HAP-1 (cell line): ENCODE measurements at regions not wholly inside any gene's neighbourhood (a gene's known extent, or its start where the extent isn't known, plus 50 kb on each side); places are given as distances from the start of the nearest gene placed in this dataset.

Source experiments
- DNase-seq, 2 experiments: peaks; one replicate each; pipeline ENCODE4 v3.0.0-alpha.2; 2016 to 2020; ENCODE audit warnings: low spot score in 2 of 2
- H3K27me3 ChIP-seq: fragments of 250-450 bp; sonication (Bioruptor Pico); 2 replicates; pipeline ENCODE4 v1.5.1; 2020; ENCODE audit warnings: low read depth, mild to moderate bottlenecking, moderate library complexity
- H3K36me3 ChIP-seq: fragments of 250-450 bp; sonication (Bioruptor Pico); replicated peaks from 2 replicates; pipeline ENCODE4 v1.5.1; 2020; ENCODE audit warnings: mild to moderate bottlenecking
- H3K4me1 ChIP-seq: fragments of 250-450 bp; sonication (Bioruptor Pico); 2 replicates; pipeline ENCODE4 v1.5.1; 2020; ENCODE audit warnings: mild to moderate bottlenecking
- H3K4me3 ChIP-seq: fragments of 250-450 bp; sonication (Bioruptor Pico); 2 replicates; pipeline ENCODE4 v1.5.1; 2020; ENCODE audit warnings: mild to moderate bottlenecking, moderate library complexity
- H3K9me3 ChIP-seq: fragments of 250-450 bp; sonication (Bioruptor Pico); 2 replicates; pipeline ENCODE4 v1.5.1; 2020; ENCODE audit warnings: mild to moderate bottlenecking, moderate library complexity
- in situ Hi-C: fragments of 300-500 bp; cut with MboI; formaldehyde crosslinking; loops from 3 replicates; pipeline ENCODE4 v1.14.3; 2020; ENCODE audit warnings: low sequenced_read_pairs, inconsistent platforms, mixed read lengths

DNA sequence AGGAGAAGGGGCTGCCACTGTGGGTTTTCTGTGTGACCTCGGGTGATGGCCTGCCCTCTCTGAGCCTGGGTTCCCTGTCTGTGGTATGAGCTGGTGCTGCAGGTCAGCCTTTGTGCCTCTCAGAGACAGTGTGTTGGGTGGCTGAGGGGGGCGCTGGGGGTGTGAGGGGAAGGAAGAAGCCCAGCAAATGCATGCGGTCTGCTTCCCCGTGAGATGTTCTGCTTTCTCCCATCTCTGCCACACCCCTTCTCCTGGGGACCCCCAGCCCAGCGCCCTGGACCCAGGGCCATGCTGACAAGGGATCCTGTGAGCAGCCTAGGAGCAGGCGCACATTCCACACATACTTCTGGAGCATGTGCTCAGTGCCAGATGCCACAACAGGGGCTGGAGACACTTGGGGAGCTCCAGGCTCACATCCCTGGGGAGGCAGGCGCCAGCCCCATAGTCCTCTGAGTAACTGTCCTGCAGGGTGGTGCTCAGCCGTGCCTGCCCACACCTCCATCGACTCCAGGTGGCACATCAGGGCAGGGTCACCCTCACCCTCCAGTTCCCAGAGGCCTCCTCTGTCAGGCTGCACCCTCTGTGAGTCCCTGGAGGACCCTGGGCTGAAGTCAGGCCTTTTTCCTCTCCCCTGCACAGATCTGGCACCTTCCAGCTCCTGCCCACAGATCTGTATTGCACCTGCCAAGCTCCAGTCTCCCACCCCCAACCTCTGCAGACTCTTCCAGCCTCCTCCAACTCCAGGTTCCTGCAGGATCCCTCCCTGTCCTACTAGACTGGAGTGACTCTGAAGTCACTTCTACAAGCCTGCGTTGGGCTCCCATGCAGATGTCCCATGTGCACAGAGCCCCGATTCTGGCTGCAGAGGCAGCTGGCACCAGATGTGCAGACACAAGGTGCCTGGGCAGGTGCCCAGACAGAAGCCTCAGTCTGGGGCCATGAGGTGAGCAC, 205.6 kb downstream of the KIF26A start:
- Histone ChIP-seq H3K36me3 (no peaks in the 10 kb centered on the region), H3K4me3 (no peak overlapping the region), H3K27me3 (peaks cover 30% of the 10 kb centered on the region), H3K9me3 (peaks cover 4% of the 10 kb centered on the region), H3K4me1 (peaks cover 6% of the 10 kb centered on the region; the same call in 1 of the 2 replicates)
- in situ Hi-C loops: no loop called here
- no peak for DNase-seq

DNA sequence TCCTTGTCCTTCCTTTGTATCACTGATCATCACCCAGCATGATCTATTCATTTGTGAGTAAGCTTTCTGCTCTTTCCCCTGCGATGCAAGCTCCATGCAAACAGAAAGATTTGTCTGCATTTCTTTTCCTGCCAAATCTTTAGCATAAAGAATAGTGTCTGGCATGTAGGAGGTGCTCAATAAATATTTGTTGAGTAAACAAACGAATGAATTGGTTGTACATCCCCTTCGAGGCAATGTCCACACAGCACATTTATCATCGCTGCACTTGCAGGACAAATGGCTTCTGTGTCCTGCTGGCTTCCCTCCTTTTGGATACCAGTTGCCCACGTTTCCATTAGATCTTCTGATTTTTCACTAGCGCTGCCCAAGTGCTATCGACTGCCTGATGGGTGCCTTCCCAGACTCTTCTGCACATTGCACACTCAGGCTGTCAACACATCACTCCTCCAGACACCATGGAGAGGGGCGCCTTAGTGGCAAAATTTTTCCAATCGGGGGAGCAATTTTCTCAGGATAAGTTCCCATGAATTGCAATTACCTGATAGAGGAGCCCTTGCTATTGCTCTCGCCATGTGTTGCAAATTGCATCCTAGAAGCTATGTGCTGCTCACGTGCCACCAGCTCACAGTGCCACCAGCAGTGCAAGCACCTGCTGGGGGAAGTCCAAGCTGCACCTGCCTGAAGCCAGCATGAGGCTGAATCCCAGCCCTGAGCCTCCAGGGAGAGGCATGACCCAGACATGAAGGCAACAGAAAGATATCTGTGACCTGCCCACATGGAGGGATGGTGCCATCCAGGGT, 206.6 kb downstream of the KIF26A start:
- H3K36me3 ChIP-seq: no peaks in the 10 kb centered on the region
- H3K4me3 ChIP-seq: no peak overlapping the region
- H3K27me3 ChIP-seq: peaks cover 31% of the 10 kb centered on the region
- in situ Hi-C loops: no loop called here
- DNase-seq: no peak
- peaks cover 6% of the 10 kb centered on the region; the same call in 1 of the 2 replicates for H3K4me1 ChIP-seq
- H3K9me3 ChIP-seq: peaks cover 4% of the 10 kb centered on the region

DNA sequence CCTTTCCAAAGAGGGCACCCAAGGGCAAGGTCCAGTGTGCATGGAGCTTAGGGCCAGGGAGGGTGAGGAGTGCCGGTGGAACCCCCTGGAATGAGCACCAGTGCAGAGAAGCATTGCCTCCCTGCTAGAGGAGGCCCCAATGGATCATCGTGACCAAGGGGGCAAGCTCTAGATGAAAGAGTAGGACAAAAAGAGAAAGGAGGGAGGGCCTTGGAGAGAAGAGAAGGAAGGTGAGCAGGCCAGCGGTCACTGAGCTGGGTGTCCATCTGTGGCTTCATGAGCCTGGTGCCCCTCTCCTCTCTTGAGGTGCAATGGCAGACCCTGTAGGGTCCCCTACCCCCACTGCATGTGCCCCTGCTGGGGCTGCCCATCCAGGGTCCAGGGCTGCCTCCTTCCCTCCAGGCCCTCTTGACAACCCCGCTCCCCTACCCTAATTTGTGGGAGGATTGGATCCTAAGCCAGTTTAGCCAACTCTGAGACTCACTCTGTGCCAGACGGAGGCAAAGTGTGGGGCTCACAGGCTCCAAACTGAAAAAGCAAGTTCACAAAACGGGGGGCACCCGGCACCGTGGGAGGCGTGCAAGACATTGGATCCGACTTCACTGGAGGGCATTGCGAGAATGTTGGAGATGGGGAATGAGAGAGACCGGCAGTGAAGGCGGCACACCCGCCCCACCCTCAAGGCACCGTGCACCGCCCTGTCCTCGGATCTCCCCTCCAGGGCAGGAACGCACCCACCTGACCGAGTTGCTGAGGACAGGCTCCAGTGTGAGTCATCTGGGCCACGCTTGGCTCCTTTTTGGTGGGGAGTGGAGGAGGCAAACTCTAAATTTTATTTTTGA, 207.5 kb downstream of the KIF26A start:
- no peak for DNase-seq
- Histone ChIP-seq H3K9me3 (peaks cover 4% of the 10 kb centered on the region), H3K36me3 (no peaks in the 10 kb centered on the region), H3K4me1 (peaks cover 6% of the 10 kb centered on the region; the same call in 1 of the 2 replicates), H3K4me3 (no peak overlapping the region), H3K27me3 (peaks cover 32% of the 10 kb centered on the region)
- in situ Hi-C loops: no loop called here

DNA sequence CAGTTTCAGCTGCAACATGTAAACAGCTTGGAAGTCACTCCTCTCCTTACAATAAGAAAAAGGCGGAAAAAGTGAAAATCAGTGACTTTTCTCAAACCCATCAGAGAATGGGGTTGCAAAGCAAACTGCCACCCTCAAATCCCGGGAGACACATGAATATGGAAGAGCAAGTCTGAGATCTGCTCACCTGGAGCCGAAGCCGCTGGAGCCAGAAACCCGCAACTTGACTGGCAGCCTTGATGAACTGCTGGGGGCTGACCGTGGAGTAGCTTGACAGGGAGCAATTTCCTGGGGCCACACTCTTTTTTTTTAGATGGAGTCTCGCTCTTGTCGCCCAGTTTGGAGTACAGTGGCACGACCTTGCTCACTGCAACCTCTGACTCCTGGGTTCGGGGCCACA, 208.2 kb downstream of the KIF26A start:
- Histone ChIP-seq H3K4me1 (peaks cover 5% of the 10 kb centered on the region; the same call in 1 of the 2 replicates), H3K9me3 (no peaks in the 10 kb centered on the region), H3K27me3 (peaks cover 32% of the 10 kb centered on the region), H3K36me3 (no peaks in the 10 kb centered on the region), H3K4me3 (no peak overlapping the region)
- in situ Hi-C loops: no loop called here
- no peak for DNase-seq

DNA sequence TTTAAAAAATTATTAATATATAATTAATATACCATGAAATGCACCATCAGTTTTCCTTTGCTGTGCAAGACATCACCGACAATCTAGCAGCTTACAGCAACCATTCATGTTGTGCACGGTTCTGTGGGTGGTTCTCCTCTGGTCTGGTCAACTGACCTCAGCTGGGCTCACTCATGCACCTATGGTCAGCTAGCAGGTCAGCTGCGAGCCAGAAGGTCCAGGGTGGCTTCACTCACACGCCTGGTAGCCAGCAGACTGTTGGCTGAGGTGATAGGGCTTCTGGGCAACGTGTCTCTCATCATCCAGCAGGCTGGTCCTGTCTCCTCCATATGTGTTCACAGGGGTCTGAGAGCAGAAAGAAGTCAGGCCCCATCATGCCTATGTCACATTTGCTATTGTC, 210.4 kb downstream of the KIF26A start:
- Histone ChIP-seq H3K27me3 (peaks cover 32% of the 10 kb centered on the region), H3K36me3 (no peaks in the 10 kb centered on the region), H3K4me1 (no peaks in the 10 kb centered on the region), H3K9me3 (no peaks in the 10 kb centered on the region), H3K4me3 (no peak overlapping the region)
- DNase-seq: no peak
- in situ Hi-C loops: no loop called here

DNA sequence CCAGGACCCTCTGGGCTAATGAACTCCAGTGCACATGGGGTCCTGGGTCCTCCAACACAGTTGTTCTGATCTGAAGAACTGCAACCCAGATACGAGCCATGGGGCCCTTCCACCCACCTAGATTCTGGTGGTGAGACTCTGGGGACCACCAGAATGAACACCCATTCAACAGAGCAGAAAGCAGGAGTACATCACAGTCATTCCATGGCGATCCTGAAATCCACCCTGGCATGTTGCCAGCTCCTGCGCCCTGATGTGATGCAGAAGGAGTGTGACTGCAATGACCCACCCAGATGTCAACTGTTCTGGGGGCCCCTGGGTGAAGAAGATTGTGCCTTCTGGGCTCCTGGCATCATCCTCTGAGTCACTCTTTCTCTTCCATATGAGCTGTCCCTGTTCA, 211.6 kb downstream of the KIF26A start:
- Histone ChIP-seq H3K36me3 (no peaks in the 10 kb centered on the region), H3K4me3 (no peak overlapping the region), H3K4me1 (no peaks in the 10 kb centered on the region), H3K9me3 (no peaks in the 10 kb centered on the region), H3K27me3 (peaks cover 32% of the 10 kb centered on the region)
- in situ Hi-C loops: no loop called here
- DNase-seq: no peak

DNA sequence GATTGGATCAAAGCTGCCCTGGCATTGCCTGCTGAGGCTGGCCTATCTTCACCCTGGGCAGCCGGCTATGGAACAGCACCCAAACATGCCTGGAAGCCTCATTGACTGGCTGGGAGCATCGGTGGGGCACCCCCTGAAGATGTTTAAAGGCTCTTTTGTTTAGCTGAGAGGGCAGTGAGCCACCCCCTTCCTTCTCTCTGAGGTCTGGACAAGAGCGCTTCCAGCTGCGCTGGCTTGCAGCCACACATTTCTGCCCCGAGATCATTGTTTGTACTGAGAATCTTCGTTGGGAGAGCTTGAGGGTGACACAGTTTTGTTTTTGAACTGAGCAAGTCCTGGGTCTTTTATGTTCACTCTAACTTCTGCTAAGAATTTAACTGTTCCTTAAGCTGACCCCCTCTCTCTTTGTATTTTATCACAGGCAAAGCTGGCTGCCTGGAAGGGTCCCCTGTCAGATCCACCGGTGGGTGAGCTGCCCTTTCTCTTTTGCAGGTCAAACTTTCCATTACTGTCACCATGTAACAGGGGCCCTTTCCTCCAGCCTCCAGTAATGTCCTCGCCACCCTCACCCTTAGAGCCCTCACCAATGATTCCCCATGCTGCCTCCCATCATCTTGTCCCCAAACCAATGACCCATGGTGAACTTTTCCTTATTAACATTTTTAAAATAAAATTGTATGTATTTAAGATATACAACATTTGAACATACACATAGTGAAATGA, 212.2 kb downstream of the KIF26A start:
- DNase-seq: no peak
- Histone ChIP-seq H3K4me1 (no peaks in the 10 kb centered on the region), H3K27me3 (peaks cover 30% of the 10 kb centered on the region), H3K4me3 (no peak overlapping the region), H3K36me3 (no peaks in the 10 kb centered on the region), H3K9me3 (no peaks in the 10 kb centered on the region)
- in situ Hi-C loops: no loop called here

DNA sequence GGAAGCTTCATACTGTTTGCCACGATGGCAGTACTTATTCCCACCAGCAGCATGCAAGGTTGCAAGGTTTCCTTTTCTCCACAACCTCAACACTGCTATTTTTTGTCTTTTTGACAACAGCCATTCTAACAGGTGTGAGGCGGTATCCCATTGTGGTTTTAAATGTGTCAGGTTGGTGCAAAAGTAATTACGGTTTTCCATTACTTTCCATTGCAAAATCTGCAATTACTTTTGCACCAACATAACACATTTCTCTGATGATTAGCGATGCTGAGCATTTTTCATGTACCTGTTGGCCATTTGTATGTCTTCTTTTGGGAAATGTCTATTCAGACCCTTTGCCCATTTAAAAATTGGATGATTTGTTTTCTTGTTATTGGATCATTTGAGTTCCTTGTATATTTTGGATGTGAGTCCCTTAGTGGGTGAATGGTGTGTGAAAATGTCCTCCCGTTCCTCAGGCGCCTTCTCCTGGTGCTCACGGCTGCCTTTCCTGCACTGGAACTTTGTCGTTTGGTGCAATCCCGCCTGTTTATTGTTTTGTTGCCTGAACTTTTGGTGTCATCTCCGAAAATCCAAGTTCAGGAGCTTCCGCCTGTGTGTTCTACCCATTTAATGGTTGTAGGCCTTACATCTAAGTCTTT, 213.6 kb downstream of the KIF26A start:
- Histone ChIP-seq H3K9me3 (no peaks in the 10 kb centered on the region), H3K36me3 (no peaks in the 10 kb centered on the region), H3K4me3 (no peak overlapping the region), H3K4me1 (no peaks in the 10 kb centered on the region), H3K27me3 (peaks cover 17% of the 10 kb centered on the region)
- no peak for DNase-seq
- in situ Hi-C loops: no loop called here

DNA sequence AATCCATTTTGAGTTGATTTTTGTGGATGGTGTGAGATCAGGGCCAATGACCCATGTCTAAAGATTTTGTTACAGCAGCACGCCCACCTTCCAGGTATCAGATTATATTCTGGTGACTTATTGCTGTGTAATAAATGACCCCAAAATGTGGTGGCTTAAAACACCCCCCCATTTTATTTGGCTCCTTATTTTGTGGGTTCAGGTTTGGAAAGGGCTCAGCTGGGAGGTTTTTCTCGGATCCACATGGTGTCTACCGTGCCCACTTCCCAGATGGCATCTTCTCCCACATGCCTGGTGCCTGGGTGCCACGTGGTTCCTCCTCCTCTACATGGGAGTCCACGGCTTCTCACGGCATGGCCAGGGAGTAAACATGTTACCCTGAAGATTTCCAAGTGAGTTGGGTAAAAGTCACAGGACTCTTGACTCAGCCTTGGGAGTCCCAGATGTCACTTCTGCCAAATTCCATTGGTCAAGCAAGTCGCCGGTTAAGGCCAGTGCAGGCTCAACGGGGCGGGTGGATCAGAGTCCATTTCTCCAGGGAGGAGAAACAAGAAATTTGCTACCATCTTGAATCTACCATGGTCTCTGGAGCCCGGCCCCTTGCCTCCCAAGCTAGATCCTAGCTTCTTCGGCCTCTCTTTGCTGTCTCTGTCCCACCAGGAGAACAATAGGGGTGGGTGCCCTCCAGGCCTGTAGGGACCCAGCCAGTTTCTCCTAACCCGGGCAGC, 214.3 kb downstream of the KIF26A start:
- Histone ChIP-seq H3K9me3 (no peaks in the 10 kb centered on the region), H3K4me1 (no peaks in the 10 kb centered on the region), H3K27me3 (peaks cover 10% of the 10 kb centered on the region), H3K36me3 (no peaks in the 10 kb centered on the region), H3K4me3 (no peak overlapping the region)
- in situ Hi-C loops: no loop called here
- no peak for DNase-seq

DNA sequence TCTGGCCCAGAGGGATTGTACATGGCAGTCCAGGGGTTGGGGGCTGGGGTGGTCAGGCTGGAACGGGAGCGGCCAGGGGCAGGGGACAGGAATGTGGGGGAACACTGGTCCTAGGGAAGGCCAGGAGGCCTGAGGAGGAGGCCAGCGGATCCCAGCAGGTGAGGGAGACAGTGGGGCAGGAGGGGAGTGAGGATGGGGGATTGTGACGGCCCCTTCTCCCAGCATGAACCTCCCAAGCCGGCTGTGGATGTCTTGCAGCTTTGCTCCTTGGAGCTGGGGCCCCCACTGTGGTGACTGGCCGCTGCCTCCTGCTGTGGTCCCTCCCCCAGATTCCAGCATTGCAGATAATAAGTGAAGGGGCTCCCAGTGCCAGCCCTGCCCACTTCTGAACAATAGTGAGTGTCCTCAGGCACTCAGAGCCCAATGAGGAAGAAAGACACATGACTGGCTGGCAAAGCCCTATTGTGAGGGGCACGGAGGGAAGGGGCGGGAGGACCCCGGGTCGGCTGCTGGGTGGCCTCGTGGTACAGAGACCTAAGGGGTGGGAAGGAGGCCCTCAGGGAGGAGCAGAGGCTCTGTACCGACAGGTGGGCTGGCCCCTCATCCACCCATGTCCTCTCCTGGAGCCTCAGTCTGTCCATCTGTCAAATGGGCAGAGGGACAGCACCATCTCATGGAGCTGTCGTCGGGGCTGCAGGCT, 215.0 kb downstream of the KIF26A start:
- Histone ChIP-seq H3K4me3 (no peak overlapping the region), H3K9me3 (no peaks in the 10 kb centered on the region), H3K4me1 (no peaks in the 10 kb centered on the region), H3K36me3 (no peaks in the 10 kb centered on the region), H3K27me3 (peaks cover 3% of the 10 kb centered on the region)
- DNase-seq: no peak
- in situ Hi-C loops: no loop called here

DNA sequence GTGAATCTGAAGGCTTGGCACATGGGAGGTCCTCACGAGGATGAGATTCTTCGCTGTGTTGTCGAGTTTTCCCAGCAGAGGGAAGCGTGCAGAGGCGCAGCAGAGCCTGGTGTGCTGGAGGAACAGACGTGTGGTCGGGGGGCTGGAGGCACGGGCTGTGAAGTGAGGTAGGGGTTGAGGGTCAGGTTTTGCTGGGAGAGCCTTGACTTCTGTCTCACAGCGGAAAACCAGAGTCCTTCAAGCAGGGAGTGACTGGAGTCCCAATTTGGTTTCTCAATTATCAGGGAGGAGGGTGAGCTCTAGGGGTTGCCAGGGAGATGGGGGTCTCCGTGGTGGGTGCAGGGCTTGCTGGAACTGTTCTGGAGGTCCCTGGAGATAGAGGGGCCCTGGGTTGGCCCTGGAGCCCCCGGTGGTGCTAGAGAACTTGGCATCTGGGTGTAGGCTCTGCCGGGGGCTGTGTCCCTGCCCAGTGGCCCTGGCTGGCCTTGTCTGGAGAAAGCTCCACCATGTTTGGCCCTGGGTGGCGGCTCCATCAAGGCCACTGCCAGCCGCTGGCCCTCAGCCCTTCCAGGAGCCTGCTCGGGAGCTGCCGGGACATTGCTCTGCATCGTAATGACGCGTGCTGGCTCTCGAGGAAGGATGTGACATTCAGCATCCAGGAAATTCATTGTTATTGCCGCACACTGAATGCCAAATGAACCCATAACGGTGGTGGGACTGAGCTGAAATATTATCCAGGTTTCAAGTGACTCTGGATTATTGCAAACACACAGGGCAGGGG, 215.7 kb downstream of the KIF26A start:
- 0 out of 2 replicates have a peak, but pooled peaks cover 2% of the 10 kb centered on the region for H3K27me3 ChIP-seq
- in situ Hi-C loops: no loop called here
- H3K4me1 ChIP-seq: no peaks in the 10 kb centered on the region
- DNase-seq: no peak
- H3K9me3 ChIP-seq: no peaks in the 10 kb centered on the region
- H3K4me3 ChIP-seq: no peak overlapping the region
- H3K36me3 ChIP-seq: no peaks in the 10 kb centered on the region
